ENCODE measurements at regions not wholly inside any gene's neighbourhood (a gene's known extent, or its start where the extent isn't known, plus 50 kb on each side); places are given as distances from the start of the nearest gene placed in this dataset.
A peak's percentile ranks its signal among the peaks of the same experiment; 100 is the strongest.

DNA sequence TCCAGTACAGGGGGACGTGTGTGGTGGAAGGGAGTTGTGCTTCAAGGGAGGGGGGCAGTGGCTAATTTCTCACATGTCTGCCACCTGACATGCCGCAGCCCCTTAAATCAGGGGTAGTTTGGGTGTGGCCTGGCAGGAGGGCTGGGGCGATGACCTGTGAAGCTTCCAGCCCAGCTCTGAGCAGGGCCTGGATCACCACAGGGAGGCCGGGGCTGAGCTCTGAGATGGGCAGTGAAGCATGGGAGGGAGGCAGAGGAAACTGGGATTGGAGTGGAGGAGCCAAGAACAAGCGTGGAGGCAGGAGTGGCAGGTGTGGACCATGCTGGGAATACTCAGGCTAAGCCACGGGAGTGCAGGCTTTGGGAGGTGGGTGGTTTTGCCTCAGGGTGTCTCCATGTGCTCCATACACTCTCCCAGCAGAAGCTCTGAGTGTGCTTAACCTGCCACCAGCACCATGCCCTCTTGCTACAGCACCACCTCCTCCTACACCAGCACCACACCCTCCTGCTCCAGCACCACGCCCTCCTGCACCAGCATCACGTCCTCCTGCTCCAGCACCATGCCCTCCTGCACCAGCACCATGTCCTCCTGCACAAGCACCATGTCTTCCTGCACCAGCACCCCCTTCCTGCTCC lies 99.3 kb upstream of the SHH start:
- no peak for DNase-seq (ENCODE audit: low read depth)

DNA sequence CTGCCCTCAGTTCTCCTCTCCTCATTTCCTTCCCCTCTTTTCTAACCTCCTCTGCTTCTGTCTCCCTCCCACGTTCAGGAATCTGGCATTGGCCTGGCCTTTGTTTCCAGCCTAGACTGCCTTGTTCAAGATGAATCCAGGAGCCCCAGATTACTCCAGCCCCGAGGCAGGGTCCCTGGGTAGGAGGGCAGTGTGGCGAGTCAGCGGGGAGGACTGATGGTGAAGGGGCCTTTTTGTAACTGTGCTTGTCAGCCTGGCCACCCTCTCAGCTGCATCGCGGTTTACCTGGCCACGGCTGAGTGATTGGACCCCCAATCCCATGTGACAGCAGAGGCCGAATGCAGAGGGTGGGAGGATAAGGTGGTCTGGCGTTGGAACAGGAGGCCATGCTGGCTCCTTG lies 96.1 kb upstream of the SHH start:
- no peak for DNase-seq (ENCODE audit: low read depth)

DNA sequence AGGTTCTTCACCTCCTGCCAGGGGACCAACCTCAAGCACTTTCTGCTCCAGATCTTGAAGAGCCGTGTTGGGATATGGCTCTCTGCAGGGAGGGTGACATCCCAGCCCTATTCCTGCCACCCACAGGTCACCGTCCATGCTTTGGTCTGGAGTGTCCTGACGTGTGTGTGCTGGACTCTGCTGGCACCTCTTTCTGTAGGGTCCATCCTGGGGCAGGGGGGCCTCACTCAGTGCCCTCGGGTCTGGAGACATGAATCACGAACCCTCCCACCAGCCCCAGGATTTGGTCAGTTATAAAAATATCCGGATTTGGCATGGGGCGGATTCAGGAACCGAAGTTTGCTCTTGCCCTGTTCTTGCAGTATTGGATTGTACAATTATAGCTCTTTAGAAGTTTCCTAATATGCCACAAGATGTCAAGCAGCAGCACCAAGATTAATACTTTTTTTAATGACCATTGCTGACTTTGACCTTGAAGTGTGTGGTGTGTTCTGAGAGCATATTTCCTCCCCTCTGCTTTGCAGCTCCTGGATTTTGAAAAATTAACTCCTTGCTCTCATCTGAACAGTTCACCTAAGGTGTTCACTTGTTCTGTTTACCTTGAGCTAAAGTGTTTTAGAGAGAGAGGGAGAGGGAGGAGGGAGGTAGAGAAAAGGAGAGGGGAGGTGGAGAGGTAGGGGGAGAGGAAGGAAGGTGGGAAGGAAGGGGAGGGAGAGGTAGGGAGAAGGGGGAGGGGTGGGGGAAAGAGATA lies 95.4 kb upstream of the SHH start:
- DNase-seq (ENCODE audit: low read depth): no peak

DNA sequence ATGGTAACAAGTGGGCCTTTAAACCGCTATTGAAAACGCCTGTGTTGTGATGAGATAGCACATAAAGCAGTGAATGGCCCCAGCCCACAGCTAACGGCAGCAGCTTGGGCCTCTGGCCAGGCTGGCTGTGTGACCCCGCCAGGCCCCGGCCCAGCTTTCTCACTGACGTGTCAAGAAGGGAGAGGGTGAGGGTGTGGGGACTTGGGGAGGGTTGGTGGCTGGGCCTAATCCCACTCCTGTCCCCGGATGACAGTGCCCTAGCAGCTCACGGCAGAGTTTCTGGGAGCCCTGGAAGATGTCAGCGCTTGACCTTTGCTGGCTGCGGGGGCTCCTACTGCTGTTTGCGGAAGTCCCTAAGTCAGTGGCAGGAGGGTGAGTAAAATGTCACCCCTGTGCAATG lies 88.9 kb upstream of the SHH start:
- DNase-seq (ENCODE audit: low read depth): no peak

GRCh38 chr7:155899596-155899995 lies 87.3 kb upstream of the SHH start:
- DNase-seq (ENCODE audit: low read depth): no peak

DNA sequence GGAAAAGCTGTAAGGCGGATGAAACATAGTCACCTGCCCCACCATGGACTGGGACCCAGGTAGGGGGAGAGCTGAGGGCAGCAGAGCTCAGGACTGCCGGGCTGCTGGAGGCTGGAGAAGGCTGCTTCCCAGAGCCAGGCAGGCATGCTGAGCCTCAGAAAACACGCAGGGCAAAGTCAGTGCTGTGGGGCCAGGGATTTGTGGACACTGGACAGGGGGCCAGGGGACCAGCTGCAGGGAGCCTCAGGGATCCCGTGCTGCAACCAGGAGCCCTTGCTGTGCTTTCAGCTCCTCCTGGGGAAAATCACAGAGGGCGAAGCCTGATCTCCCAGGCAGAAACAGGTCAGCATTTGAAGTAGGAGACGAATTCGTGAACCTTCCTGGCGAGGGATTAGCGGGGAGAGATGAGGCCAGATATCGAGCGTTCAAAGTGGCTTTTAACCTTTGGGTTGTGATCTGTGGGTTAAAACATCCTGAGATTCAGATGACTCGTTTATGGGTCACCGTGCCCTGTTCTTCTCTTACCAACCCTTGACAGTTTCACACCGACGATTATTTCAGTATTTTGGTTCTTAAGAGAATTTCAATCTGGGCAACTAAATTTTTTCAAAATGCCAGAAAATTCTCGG lies 85.6 kb upstream of the SHH start:
- DNase-seq (ENCODE audit: low read depth): no peak

DNA sequence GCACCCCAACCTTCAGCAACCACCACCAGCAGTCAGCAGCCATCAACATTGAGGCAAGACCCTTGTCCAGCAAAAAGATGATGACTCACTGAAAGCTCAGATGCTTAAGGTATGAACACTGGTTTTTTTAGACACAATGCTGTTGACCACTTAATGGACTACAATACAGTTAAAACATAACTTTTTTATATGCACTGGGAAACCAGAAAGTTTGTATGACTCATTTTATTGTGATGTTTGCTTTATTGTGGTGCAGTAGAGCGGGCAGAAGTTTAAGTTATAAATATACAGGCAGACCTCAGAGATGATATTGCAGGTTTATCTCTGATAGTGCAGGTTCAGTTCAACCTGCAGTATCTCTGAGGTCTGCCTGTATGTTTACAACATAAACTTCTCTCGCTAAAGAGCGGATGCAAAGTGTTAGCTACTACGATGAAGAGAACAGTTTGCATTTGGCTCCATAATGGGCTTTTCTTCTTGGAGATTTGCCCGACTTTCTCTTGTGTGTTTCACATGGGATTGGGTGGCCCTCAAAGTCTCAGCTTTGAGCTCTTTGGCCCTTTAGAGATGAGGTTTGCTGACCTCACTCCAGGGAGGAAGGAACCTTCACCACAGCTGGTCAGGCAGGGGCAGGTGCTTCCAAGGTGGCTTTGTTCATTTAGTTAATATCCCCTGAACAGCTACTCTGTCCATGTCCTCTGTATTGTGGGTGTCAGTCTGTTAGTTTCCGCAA lies 84.4 kb upstream of the SHH start:
- no peak for DNase-seq (ENCODE audit: low read depth)

GRCh38 chr7:155893664-155894063 lies 81.4 kb upstream of the SHH start:
- no peak for DNase-seq (ENCODE audit: low read depth)

- no peak for DNase-seq (ENCODE audit: low read depth)
Measured at GRCh38 chr7:155893176-155893575, 80.9 kb upstream of the SHH start.

DNA sequence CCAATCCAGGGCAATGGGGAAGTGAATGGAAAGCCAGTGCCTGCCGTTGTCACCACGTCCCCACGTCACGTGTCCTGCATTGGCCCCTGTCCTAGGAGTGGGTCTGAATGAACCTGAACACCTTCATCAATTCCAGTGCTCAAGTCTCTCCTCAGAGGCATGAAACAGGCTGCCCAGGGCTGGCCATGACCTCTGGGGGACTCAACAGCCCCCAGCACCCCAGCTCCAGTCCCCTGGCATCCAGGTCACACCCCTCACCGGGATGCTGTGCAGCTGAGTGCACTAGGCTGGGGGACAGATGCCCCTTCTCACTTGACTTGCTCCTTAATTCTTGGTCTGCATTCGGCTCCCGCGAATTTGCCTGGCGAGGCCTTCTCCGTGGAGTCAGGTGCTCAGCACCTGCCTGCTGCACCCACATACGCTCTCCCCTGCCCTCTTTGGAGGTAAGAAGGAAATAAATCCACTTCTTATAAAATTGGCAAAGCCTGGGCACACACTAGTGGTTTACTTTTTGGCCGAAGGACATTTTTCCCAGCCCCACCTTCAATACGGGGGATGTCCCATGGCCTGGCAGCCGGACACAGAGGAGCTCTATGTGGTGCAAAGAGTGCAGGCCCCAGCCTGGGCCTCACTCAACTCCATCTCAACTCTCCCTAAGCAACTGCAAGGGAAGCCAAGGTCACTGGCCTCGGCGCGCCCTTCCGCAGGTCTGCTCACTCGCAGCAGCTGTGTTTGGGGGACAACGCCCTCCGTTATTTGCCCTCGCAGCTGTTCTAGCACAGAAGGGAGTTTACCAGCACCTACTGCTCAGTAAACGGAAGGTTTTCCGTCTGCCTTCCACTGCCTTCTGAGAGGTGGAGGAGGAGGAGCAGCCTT lies 77.6 kb upstream of the SHH start:
- no peak for DNase-seq (ENCODE audit: low read depth)

GRCh38 chr7:155887174-155887525 lies 74.9 kb upstream of the SHH start:
- no peak for DNase-seq (ENCODE audit: low read depth)

GRCh38 chr7:155886391-155887173 lies 74.3 kb upstream of the SHH start:
- no peak for DNase-seq (ENCODE audit: low read depth)

- peak; percentile 78 for DNase-seq (ENCODE audit: low read depth)
Measured at GRCh38 chr7:155885167-155886155, 73.2 kb upstream of the SHH start.

DNA sequence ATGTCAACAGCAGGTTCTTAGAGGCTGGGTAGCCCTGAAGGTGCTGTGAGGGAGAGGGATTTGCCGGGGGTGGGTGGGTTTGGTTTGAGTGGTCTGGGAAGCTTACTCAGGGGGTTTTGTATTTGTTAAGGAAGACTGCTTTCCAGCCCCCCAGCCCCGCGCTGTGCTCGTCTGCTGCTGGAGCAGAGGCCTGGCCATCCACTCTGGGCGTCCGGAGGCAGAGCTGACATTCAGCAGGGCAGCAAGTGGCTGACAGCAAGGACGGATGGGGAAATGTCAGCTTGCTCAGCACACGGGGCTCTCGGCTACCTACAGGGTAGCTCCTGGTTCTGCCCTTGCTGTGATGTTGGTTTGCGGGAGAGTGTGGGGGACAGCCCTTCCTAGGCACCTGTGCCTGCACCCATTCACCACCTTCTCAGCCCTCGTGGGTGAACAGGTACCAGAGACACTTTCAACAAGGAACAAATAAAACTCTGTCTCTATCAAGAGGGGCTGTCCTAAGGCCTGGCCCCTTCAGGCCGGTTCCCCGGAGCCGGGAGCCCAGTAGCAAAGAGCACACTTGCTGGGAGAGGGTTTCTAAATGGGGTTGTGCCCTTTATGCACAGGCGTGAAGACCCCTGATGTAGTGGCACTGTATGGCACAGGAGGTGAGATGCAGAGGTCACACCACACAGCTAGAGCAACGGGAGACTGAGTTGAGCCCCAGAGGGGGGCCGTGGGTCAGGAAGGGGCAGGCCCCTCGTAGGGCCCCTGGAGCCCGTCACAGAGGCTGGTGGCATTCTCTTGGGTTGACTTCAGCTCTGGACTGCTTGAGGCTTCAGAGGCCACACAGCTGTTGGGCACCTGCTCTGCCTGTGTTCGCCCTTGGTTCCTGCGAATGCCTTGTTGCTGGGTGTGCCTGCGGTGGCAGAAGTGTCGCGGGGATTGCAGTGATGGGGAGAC lies 72.2 kb upstream of the SHH start:
- no peak for DNase-seq (ENCODE audit: low read depth)

DNA sequence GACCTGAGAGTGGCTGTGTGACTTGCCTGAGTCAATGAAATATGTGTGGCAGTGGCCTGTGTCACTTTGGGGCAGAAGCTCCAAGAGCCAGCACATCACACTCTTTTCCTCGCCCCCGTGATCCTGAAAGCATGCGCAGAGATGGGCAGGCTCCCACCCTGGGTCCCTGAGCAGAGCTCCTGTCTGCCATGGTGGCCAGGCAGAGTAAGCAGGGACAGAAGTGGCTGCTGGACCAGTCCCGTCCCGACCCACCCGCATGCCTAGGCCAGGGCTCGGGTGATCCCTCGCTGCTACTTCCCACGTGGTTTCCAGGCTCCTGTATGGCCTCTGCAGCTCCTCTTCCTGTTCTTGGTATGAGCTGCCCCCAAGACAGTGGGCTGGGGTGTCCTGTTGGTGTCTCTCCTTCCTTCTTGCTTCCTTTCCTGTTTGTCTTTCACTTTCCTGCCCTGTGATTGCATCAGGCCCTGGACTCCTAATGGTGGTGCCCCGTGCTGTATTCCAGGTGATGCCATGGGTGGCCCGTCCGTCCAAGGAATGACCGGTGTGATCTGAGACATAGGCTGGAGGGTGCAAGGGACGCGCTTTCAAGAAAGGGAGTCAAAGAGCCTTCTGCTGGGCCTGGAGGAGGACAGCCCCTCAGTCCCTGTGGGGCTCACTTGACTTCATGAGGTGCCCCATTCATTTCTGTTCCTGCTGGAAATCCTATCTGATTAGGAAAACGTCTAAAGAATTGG lies 71.4 kb upstream of the SHH start:
- no peak for DNase-seq (ENCODE audit: low read depth)

- DNase-seq (ENCODE audit: low read depth): no peak
Measured at GRCh38 chr7:155882596-155882995, 70.3 kb upstream of the SHH start.
